Activated T-cell treated with anti-CD3 and anti-CD28 coated beads for 48 hours (primary cell): ENCODE measurements at regions not wholly inside any gene's neighbourhood (a gene's known extent, or its start where the extent isn't known, plus 50 kb on each side); places are given as distances from the start of the nearest gene placed in this dataset.
"Not testable (repeated sequence)": the region's sequence is repeated elsewhere in the genome, so short reads cannot be mapped to it uniquely, and the experiment has no call there.

Source experiments
- DNase-seq: peaks from one replicate; pipeline ENCODE4 v3.0.0-alpha.2; 2020; ENCODE audit warnings: low read depth

DNA sequence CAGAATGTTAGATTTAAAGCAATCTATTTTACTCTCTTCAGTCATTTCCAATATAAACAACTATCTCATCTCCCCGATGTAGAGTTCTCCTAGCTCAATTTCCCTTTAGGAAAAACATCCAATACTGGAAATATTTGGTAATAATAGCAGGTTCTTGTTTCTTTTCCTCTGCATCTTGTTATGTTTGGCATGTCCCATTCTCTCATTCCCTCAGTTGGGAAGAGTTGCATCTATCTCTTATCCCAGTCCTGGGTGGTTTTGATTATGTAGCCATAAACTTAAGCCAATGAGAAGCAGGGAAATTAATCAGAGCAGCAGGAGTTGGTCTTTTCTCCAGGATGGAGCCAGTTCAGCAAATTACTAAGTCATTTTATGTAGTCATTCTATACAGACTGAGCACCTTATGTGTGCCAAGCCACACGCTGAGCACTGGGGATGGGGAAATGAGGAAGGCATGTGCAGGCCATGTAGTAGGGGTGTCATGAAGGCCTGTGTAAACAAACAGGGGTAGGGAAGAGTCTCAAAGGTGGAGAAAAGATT lies 418.2 kb upstream of the NFIA start:
- no peak for DNase-seq

DNA sequence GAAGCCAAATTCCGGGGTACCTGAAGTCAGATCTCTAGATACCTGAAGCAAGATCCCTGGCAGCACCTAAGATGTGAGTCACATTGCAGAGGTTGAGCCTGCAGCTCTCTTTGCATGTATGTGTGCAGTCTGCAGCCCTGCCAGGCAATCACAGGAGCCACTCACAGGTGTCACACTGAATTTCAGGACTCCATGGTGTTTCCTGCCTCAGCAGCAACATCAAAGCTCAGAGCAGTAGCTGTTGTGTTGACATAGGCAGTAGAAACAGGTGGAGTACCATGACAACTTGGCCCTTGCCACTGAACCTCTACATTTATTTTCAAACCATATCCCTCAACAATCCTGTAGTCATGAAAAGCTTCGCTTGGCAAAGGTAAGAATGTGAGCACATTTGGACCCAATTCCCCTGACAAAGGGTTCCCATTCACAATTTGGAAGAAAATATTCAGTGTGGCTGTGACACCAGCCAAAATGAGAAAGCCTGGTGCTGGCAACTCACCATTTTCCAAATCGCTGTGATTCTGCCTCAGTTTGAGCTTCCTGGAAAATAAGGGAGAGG lies 419.8 kb upstream of the NFIA start:
- DNase-seq: no peak

DNA sequence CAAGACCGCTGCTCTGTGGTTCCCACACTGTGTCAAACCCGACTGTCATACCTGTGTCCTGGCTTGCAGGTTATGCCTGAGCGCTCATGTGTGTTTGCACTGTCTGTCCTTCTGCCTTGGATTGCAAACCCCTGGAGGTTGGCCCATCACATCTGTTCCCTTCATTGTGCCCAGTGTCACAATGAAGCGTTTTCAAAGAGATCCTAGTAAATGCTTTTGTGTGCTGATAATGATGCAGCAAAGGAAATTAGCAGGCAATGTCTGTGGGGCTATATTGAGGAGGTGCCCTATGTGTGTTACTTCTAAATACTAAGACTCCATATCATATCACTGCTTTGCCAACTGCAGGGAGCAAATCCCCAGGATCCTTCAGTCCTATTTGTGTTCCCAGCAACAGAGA lies 424.4 kb upstream of the NFIA start:
- no peak for DNase-seq

DNA sequence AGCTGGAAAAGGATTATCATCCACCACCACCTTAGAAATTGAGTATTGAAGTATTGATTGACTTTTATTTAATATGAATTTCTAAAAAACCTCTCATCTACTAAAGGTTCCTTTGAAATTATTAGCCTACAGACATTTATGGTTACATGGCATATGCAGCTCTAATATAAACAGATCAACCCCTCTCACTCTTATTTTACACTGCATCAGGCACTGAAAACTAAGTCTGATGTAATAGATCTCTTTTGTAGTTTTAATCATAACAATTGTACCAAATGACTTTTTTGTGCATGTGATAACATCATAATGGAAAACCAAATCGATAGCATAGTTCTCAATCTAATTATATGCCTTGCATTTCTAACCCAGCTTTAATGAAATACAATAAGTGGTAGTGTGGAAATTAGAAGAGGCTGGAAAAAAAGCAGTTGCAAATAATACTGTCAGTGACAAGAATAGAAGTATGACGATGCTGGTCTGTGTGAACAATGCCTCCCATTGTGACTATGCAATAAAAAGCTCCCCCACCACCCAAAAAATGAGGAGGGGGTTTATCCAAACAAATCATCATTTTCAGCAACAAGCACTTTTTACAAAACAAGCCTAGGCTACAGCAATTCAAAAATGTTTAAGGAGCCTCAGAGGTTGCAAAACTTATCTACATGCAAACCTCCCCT lies 426.5 kb upstream of the NFIA start:
- no peak for DNase-seq

DNA sequence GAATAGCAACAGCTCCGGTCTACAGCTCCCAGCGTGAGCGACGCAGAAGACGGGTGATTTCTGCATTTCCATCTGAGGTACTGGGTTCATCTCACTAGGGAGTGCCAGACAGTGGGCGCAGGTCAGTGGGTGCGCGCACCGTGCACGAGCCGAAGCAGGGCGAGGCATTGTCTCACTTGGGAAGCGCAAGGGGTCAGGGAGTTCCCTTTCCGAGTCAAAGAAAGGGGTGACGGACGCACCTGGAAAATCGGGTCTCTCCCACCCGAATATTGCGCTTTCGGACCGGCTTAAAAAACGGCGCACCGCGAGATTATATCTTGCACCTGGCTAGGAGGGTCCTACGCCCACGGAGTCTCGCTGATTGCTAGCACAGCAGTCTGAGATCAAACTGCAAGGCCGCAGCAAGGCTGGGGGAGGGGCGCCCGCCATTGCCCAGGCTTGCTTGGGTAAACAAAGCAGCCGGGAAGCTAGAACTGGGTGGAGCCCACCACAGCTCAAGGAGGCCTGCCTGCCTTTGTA lies 442.3 kb upstream of the NFIA start:
- DNase-seq: not testable (repeated sequence)

DNA sequence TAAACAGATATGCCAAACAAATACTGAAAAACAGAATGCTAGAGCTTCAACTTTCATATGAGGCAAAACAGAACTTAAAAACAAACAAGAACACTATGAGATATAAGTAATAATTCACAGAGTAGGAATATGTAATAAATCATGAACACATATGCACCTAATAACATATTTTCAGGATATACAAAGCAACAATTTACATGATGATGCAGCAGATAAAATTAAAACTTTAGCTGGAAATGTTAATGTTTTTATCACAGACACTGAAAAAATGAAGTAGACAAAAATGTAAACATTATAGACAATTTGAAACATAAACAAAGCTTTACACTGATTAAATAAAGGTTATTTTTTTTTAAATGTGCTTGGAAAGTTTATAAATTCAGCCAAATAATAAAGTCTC lies 443.1 kb upstream of the NFIA start:
- no peak for DNase-seq

DNA sequence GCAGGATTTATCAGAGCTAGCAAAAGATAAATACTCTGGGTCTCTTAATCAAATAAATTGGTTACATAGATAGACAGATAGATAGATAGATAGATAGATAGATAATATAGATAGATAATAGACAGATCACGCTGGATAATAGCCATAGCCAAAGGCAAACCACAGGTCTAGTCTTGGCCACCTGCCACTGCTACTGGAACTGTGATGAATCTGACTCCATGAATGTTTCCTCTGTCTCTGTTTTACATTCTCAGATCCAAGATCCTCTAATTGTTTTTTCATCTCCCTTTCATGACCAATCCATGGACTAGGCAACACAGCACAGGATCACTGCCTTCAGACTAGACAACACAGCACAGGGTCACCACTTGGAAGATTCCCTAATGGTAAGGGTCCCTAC lies 444.7 kb upstream of the NFIA start:
- DNase-seq: no peak

DNA sequence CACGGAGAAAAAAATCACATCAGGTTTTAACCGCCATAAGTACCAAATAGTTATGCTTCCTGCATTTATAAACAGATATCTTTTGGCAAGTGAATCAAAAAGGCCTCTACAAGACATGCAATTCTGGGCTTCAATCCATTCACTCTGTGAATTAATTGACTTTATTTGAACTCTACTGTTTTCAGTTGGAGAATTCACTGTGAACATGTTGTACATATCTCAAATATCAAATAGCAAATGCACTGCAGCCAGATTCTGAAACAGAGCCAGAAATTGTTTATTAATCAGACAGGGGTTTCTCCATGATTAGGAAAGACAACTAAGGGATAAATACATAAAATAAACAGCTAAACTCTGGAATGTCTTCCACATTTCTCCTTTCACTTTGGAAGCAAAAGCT lies 445.4 kb upstream of the NFIA start:
- DNase-seq: no peak

DNA sequence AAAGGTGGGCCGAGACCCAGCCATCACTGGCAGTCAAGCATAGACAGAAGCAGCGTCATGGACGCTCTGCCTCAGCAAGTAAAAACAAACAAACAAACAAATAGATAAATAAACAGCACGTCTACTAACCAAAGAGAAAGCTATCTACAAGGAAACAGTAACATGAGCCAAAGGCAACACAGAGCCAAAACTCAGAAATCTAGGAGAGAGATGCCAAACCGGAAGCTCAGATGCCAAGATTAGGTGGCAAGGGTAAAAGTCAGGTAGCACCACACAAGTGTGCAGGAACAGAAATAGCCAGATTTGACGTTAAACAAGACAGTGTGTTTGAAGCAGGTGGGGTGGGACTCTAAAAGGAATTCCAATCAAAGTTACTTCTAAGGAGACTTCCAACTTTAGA lies 448.3 kb upstream of the NFIA start:
- DNase-seq: no peak

DNA sequence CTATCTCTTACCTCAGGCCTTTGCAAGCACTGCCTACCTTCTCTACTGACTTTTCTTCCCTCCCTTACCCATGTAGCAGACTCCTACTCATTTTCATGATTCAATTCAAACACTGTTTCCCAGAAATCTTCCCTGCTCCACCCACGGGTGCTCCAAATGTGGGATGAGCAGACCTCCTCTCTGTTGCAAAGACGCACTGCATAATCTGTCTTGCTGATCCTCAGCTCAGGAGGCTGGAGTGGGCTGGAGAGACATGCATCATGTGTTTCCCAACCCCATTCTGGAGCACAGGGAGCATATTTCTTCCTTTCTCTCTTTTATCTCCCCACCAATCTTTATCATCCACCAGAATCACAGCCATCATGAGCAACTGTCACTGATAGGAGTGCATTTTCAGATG lies 459.9 kb upstream of the NFIA start:
- no peak for DNase-seq

DNA sequence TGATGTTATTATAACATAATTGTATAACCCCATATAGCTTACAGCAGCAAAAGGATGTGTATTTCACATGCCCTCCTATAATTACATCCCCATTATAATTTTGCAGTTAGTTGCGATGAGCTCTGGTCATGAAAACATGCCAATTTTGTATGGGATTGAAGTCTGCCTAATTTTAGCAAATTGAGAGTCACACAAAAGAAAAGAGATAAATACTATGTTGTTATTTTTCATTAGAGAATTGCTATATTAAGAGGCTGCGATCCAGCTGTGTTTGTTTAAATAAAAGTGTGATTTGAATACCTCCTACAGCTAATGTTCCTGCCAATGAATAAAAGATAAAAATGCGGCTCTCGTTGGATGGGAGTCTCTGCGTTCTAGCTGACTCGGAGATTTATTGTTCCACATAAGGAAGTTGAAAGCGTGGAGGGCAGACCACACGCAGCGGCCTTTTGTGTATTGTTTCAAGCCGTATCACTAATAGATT lies 461.0 kb upstream of the NFIA start:
- DNase-seq: no peak

DNA sequence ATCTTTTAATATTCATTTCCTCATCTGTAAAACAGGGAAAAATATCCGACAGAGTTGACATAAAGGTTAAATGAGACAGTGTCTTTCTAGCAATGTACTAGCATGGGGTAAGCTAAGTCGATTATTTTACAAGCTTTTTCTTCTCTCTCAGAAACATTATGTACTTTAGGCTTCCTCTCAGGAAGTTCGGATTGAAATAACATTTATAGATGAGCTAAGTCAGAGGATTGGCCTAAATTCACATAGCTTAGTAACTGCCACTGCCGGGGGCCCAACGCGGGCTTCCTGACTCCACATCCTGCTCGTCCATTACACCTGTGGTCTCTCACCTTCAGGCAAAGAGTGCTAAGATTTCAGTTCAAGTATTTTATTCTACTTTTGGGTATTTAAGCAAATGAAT lies 462.3 kb upstream of the NFIA start:
- DNase-seq: no peak

DNA sequence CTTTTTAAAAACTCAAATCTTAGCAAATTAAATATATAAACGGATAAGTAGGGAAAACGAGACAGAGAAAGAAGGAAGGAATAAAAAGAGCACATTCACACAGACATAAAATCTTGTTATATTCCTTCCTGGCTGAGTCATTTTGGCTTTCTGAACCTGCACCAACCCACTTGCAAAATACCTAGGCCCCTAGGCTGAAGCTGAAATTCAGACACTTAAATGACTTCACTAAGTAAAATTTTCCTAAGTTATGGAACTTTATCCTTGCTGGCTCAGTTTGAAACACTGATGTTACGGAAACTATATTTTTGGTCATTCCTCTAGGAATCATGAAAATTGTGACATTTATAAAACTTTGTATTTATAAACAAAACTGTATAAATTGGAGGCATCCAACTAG lies 462.8 kb upstream of the NFIA start:
- no peak for DNase-seq

DNA sequence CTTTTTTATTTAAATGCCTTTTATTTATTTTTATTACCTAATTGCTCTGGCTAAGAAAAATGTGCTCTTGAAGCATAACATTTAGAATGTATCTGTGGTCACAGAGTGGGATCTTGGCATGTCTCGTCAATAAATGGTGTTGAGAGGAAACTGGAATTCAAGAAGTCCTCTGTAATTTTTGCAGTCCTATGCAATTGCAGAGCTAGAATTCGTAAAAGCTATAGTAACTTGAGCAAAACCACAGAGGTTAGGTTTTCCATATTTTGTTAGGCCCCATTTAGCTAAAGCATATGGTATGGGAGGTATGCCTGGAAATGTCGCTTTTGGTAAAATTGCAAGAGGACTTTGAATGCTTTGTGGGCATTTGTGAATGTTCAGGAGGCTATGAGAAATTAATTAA lies 466.7 kb upstream of the NFIA start:
- DNase-seq: no peak

DNA sequence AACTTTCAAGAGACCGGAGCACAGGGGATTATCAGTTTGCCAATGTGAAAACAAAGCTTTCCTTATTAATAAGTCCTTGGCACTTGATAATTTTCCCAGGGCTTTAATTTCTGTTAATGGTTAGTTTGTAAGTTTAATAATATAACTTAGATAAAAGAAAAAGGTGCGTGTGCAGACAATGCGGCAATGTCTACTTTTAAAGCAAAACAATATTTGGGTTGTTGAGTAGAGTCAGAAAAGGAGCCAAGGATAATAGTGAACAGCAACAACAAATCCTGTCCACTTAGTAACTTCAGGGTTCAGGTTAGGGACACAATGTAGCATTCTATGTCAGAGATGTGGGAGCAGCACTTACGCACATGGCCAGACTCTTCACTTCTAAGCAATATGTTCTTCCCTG lies 469.6 kb upstream of the NFIA start:
- DNase-seq: no peak

DNA sequence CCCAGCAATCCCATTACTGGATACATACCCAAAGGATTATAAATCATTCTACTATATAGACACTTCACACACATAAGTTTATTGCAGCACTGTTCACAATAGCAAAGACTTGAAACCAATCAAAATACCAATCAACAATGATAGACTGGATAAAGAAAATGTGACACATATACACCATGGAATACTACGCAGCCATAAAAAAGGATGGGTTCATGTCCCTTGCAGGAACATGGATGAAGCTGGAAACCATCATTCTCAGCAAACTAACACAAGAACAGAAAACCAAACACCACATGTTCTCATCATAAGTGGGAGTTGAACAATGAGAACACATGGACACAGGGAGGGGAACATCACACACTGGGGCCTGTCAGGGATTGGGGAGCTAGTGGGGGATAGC lies 475.4 kb upstream of the NFIA start:
- DNase-seq: not testable (repeated sequence)

DNA sequence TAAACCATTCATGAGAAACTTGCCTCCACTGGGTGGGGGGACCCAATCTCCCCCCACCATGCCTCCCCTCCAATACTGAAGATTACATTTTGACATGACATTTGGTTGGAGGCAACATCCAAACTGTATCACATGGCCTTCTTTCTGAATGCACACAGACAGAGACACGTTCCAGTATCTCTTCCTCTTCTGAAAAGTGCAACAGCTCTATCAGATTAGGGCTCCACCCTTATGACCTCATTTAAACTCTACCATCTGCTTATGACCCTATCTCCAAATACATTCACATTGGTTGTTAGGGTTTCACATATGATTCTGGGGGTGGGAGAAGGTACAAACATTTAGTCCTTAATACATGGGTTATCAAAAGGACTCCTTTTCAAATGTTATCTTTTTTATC lies 481.8 kb upstream of the NFIA start:
- no peak for DNase-seq

DNA sequence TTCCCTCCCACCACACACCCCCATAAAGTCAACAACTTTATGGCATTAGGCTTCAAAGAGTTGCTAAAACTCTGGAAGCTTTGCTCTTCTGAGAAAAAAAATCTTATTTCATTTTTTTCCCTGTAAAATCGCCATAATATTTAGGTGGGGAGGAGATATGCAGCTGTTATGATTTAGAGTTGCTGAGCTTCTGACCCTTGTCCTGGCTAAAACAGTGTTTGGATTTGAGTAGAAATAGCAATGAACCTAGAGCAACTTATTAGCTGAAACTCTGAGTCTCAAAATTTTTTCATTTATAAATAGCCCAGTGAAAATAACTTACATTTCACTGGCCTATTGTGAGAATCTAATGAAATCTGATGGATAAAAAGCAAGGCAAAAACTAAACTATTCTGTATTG lies 482.8 kb upstream of the NFIA start:
- DNase-seq: no peak

DNA sequence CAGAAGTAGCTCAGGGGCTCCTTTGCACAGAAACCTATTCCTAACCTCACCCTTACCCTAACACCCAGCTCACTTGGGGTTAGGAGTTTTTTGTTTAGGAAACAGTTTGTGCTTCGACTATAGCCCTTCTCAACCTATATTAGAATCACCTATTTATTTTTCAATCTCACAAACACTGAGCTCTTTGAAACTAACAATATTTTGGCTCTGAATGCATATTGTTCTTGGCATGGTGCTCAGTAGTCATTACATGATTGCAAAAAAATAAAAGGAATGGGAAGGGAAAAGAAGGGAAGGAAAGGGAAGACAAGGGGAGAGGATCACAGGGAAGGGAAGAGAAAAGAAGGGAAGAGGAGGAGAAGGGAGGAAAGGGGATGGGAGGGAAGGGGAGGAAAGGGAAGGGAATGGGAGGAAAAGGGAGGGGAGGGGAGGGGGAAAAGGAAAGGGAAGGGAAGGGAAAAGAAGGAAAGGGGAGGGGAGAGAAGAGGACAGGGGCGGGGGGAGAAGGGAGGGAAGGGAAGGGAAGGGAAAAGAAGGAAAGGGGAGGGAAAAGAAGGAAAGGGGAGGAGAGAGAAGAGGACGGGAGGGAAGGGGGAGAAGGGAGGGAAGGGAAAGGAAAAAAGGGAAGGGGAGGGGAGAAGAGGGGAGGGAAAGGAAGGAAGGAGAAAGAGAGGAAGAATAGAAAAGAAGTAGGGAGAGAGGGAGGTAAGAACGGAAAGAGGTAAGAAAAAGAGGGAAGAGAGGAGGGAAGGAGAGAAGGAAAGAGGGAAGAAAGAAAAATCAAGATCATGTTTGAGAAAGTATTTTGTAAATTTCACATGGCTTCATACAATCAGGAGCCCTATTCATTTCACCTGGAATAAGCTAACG lies 484.1 kb upstream of the NFIA start:
- no peak for DNase-seq

DNA sequence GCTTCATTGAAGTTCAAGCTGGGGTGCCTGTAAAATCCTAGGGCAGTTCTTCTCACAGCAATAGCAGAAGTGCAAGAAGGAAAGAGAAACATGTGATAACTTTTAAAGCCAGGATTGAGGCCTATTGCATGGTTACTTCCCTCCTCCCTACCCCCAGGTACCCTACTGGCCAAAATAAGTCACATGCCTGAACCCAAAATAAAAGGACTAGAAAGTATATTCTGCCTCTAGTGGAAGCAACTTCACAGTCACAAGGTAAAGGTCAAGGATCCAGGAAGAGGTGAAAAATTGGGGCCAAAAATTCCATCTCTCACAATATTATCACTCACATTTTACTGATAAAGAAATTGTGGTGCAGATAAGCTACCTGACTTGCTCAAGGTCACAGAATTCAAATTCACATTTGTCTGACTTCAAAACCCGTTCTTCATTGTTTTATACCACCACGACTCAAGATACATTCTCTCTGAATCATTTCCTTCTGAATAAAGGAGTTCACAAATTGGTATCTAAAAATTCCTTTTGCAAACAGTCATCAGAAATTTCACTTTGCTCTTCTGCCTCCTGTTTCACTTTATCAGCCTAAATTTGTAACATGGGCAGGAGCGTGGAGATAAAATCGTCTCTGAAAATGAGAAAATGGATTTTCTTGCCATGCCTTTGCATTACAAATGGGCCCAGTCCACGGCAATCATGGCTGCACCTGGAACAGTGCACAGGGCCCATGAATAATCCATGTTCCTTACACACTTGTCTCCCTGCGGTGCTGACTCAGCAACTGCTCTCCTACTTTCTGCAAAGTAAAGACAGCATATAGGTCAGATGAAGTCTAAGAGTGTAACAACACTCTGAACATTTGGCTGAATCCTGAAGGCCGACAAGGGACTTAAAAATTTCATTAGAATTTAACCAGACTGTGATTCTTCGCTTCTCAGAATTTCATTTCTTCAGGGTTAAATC lies 485.3 kb upstream of the NFIA start:
- DNase-seq: no peak

DNA sequence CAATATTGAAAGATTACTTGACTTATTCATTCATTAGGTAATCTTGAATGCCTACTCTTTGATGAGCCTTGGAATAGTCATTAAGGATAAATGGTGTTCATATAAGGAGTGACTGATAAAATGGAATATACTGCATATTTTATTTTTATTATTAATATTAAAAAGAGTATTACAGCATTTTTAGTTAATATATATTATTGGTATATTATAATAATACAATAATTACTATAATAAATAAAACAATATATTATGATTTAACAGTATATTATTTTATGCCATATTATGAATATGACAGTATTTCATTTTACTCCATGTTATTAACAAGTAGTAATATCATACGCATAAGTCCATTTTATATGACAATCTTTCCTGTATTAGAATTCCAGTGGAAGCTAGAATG lies 490.8 kb upstream of the NFIA start:
- no peak for DNase-seq

DNA sequence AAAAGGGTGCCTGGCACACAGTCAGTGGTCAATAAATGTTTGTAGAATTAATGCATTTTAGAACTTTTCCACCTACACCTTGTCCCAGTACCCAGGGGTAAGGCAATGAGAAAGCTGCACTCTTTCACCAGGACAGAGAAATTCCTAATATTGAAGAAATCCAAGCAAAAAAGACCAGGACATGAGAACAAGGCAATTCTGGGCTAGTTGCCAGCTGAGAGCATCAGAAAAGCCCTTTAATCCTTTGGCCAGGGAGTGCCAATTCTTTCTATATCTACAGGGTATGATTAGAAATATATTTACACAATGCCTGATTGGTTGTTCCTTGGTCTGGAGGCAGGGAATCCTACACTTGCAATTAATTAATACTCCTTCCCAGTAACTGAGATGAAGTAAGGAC lies 492.4 kb upstream of the NFIA start:
- no peak for DNase-seq
